Stimulated activated CD8-positive, alpha-beta memory T cell treated with anti-CD3 and anti-CD28 coated beads, Interleukin-2, amount 100 ng/mL, for 1 hour (primary cell): ENCODE measurements at regions not wholly inside any gene's neighbourhood (a gene's known extent, or its start where the extent isn't known, plus 50 kb on each side); places are given as distances from the start of the nearest gene placed in this dataset.
"Not testable (repeated sequence)": the region's sequence is repeated elsewhere in the genome, so short reads cannot be mapped to it uniquely, and the experiment has no call there.

ENCODE experiments used
- DNase-seq, 2 donors: peaks; one replicate each; pipeline ENCODE4 v3.0.0-alpha.2; 2020; ENCODE audit warnings: low read depth in 2 of 2

- no peak for DNase-seq
Measured at GRCh38 chr2:125596612-125597011, 1059.3 kb upstream of the GYPC start.

GRCh38 chr2:125615438-125615837 is 1040.5 kb upstream of the GYPC start:
- DNase-seq = no peak

- DNase-seq = no peak
Measured at GRCh38 chr2:125630377-125630776, 1025.6 kb upstream of the GYPC start.

- DNase-seq = no peak
Measured at GRCh38 chr2:125634662-125635061, 1021.3 kb upstream of the GYPC start.

- no peak for DNase-seq
Measured at GRCh38 chr2:125638345-125638744, 1017.6 kb upstream of the GYPC start.

GRCh38 chr2:125642032-125642431 is 1013.9 kb upstream of the GYPC start:
- no peak for DNase-seq

- DNase-seq = no peak
Measured at GRCh38 chr2:125643128-125643527, 1012.8 kb upstream of the GYPC start.

GRCh38 chr2:125643585-125643984 is 1012.4 kb upstream of the GYPC start:
- DNase-seq = no peak

GRCh38 chr2:125644257-125644656 is 1011.7 kb upstream of the GYPC start:
- no peak for DNase-seq

GRCh38 chr2:125652280-125652679 is 1003.7 kb upstream of the GYPC start:
- DNase-seq = no peak

- no peak for DNase-seq
Measured at GRCh38 chr2:125654226-125654625, 1001.7 kb upstream of the GYPC start.

GRCh38 chr2:125656190-125656589 is 999.8 kb upstream of the GYPC start:
- DNase-seq = no peak

- DNase-seq = no peak
Measured at GRCh38 chr2:125658583-125658982, 997.4 kb upstream of the GYPC start.

- DNase-seq = not testable (repeated sequence)
Measured at GRCh38 chr2:125660369-125660768, 995.6 kb upstream of the GYPC start.

- DNase-seq = no peak
Measured at GRCh38 chr2:125667630-125668029, 988.3 kb upstream of the GYPC start.

- DNase-seq = no peak
Measured at GRCh38 chr2:125679903-125680302, 976.1 kb upstream of the GYPC start.

GRCh38 chr2:125680809-125681208 is 975.1 kb upstream of the GYPC start:
- DNase-seq = no peak

GRCh38 chr2:125681576-125681975 is 974.4 kb upstream of the GYPC start:
- no peak for DNase-seq

- DNase-seq = no peak
Measured at GRCh38 chr2:125681976-125682805, 973.8 kb upstream of the GYPC start.

- DNase-seq = no peak
Measured at GRCh38 chr2:125684256-125684655, 971.7 kb upstream of the GYPC start.

- DNase-seq = no peak
Measured at GRCh38 chr2:125684932-125685331, 971.0 kb upstream of the GYPC start.

GRCh38 chr2:125696560-125696959 is 959.4 kb upstream of the GYPC start:
- no peak for DNase-seq

- no peak for DNase-seq
Measured at GRCh38 chr2:125698280-125698679, 957.7 kb upstream of the GYPC start.

- no peak for DNase-seq
Measured at GRCh38 chr2:125701070-125701469, 954.9 kb upstream of the GYPC start.
